HEK293T (cell line): ENCODE measurements at regions not wholly inside any gene's neighbourhood (a gene's known extent, or its start where the extent isn't known, plus 50 kb on each side); places are given as distances from the start of the nearest gene placed in this dataset.

Experiments
- CTCF ChIA-PET: fragments of 350-600 bp; formaldehyde crosslinking; extraction: SDS; loops from one replicate; lab custom pipeline; 2021; ENCODE audit warnings: antibody characterized with exemption, inconsistent platforms; lab: Yijun Ruan, JAX
- POLR2A ChIA-PET: fragments of 350-600 bp; formaldehyde crosslinking; extraction: SDS; loops from one replicate; lab custom pipeline; 2020; ENCODE audit warnings: antibody characterized with exemption, inconsistent platforms; lab: Yijun Ruan, JAX
- DNase-seq: peaks from one replicate; pipeline ENCODE4 v3.0.0; 2012; ENCODE audit warnings: mixed read lengths; ENCODE audit errors: extremely low spot score
- ARNT ChIP-seq: fragments of 450-650 bp; IDR thresholded peaks from 2 replicates; pipeline ENCODE4 v1.6.1; 2017; ENCODE audit warnings: mild to moderate bottlenecking
- BHLHE40 ChIP-seq: fragments of 450-650 bp; IDR thresholded peaks from 2 replicates; pipeline ENCODE4 v1.6.1; 2016; ENCODE audit warnings: mild to moderate bottlenecking, moderate library complexity, borderline replicate concordance
- CTBP1 ChIP-seq: fragments of 450-650 bp; IDR thresholded peaks from 2 replicates; pipeline ENCODE4 v1.6.1; 2016; ENCODE audit warnings: borderline replicate concordance
- ELF4 ChIP-seq: fragments of 450-650 bp; IDR thresholded peaks from 2 replicates; pipeline ENCODE4 v1.6.1; 2017; ENCODE audit warnings: antibody characterized with exemption
- FOXA1 ChIP-seq: fragments of 450-650 bp; IDR thresholded peaks from 2 replicates; pipeline ENCODE4 v1.6.1; 2016; ENCODE audit warnings: mild to moderate bottlenecking
- FOXK2 ChIP-seq: fragments of 450-650 bp; IDR thresholded peaks from 2 replicates; pipeline ENCODE4 v1.6.1; 2016; ENCODE audit warnings: mild to moderate bottlenecking
- FOXM1 ChIP-seq: fragments of 450-650 bp; IDR thresholded peaks from 2 replicates; pipeline ENCODE4 v1.6.1; 2017; ENCODE audit warnings: mild to moderate bottlenecking, borderline replicate concordance
- HDGF ChIP-seq: fragments of 450-650 bp; IDR thresholded peaks from 2 replicates; pipeline ENCODE4 v1.6.1; 2017; ENCODE audit warnings: antibody characterized with exemption, borderline replicate concordance
- L3MBTL2 ChIP-seq: fragments of 450-650 bp; conservative IDR thresholded peaks from 2 replicates; pipeline ENCODE4 v1.6.1; 2016; ENCODE audit warnings: mild to moderate bottlenecking
- LEF1 ChIP-seq: fragments of 450-650 bp; IDR thresholded peaks from 2 replicates; pipeline ENCODE4 v1.6.1; 2017; ENCODE audit warnings: mild to moderate bottlenecking, borderline replicate concordance
- NFRKB ChIP-seq: fragments of 450-650 bp; IDR thresholded peaks from 2 replicates; pipeline ENCODE4 v1.6.1; 2016; ENCODE audit warnings: mild to moderate bottlenecking, moderate library complexity
- SP1 ChIP-seq: fragments of 450-650 bp; IDR thresholded peaks from 2 replicates; pipeline ENCODE4 v1.6.1; 2017
- SUZ12 ChIP-seq: fragments of 450-650 bp; IDR thresholded peaks from 2 replicates; pipeline ENCODE4 v1.6.1; 2016; ENCODE audit warnings: mild to moderate bottlenecking
- TARDBP ChIP-seq: fragments of 450-650 bp; IDR thresholded peaks from 2 replicates; pipeline ENCODE4 v1.6.1; 2016
- ZNF384 ChIP-seq: fragments of 450-650 bp; IDR thresholded peaks from 2 replicates; pipeline ENCODE4 v1.6.1; 2016
- TF ChIP-seq, protein P1 (sequence below): fragments of 450-650 bp; IDR thresholded peaks from 2 replicates; pipeline ENCODE4 v1.6.1; 2016

DNA sequence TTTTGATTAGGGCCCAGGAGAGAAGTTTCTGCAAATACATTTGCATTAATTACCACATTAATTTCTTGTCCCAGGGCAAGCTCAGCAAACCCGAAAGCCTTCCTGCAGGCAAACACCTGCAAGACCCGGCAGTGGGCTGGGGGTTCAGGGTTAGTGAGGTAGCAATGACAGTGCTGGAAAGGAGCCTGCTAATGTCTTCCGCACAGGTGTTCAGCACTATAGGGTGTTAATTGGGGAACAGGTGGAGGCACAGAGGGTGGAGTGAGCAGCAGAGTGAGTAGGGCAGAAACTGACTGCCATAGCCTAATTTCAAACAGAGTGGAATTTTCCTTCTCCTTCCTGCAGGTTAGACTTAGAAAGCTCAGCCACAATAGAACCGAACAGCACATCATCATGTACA, 50.9 kb upstream of the UBASH3B start:
- no peak for DNase-seq
- POLR2A ChIA-PET: no interaction called here
- CTCF ChIA-PET: no interaction called here
- TF ChIP-seq L3MBTL2: no peak
- TF ChIP-seq BHLHE40: no peak
- TF ChIP-seq ARNT: no peak
- TF ChIP-seq ELF4: no peak

DNA sequence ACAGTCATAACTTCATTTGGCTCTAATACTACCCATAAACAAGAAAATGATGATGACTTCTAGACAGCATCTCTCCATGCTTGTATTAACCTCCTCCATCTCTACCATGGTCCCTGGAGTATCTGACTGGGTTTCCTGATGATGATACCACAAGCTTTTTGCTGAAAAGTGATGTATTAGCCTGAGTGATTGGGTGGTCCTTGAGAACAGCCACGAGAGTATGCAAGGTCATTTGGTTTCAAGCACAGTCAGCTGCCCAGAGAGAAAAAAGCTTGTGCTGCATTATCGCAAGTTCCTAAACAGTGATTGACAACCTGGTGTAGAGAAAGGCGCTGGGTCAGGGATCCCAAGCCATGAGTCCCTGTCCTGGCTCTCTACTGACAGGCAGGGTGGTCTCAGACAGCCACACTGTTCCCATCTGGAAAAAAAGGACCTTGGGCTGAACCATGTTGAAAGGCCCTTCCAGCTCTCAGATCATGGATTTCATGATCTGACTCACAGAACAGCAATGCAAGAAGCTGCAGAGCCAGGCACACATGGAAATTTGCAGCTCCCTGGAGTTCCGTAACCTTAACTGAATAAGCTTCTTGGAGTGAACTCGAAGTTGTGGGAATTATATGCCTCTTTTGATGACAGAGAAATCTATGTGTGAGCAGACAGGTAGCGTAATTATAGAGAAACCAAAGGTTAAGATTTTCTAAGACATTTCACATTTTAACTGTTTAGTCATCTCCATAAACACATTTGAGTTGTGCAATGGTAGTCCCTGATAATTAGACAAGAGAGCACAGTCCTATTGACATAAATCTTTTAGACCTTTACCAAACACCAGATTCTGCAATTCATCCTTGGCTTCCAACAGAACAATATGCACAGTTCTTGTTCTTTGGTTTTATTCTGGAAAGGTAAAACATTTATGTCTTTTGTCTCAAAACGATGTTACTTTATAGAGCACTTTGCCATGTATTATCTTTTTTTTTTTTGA, 54.1 kb upstream of the UBASH3B start:
- POLR2A ChIA-PET: no interaction called here
- no peak for DNase-seq
- CTCF ChIA-PET: no interaction called here
- no peak for TF ChIP-seq FOXM1
- no peak for TF ChIP-seq L3MBTL2
- no peak for TF ChIP-seq ARNT
- no peak for TF ChIP-seq ELF4
- no peak for TF ChIP-seq FOXK2
- TF ChIP-seq BHLHE40: no peak
- TF ChIP-seq HDGF: no peak

DNA sequence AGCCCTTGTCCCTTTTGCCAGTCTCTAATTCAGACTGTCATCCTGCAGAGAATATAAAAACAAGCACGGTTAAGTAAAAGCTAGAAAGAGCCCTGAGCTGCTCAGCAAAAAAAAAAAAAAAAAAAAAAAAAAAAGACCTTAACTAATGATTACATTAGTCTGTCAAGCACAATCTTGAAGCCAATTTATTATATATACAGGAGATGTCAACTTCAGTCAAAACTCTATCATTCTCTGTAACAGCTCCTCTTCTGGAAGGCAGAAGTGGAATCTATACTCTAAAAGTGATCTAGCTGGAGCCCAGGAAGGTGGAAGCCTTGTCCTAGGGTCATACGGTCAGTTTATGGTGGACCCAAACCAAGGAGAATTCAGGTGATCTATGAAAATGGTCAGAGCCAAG, 55.2 kb upstream of the UBASH3B start:
- no peak for DNase-seq
- ChIA-PET CTCF (no interaction called here), POLR2A (no interaction called here)
- no peak for TF ChIP-seq LEF1
- TF ChIP-seq ELF4: no peak
- no peak for TF ChIP-seq L3MBTL2
- no peak for TF ChIP-seq FOXM1

DNA sequence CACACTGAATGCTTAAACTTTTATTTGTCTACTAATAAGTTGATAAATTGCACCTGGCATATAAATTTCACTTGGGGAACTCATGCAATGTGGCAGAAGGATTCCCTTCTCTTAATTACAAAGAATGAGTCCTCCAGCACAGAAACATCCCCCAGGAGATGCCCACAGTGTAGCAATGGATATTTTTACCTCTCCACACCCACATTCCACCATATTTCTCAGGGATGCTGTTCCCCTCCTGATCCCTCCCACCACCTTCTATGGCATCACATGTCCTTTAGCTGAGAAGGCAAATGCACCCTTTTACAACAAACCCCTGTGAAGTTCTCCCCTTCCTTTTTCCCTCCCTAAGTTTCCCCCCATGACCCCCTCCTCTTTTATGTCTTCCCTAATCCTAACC, 56.1 kb upstream of the UBASH3B start:
- ChIA-PET CTCF (no interaction called here), POLR2A (no interaction called here)
- TF ChIP-seq ZNF384 (no peak), SP1 (no peak), TARDBP (no peak), FOXK2 (no peak), NFRKB (no peak), FOXA1 (no peak), L3MBTL2 (no peak), BHLHE40 (no peak), HDGF (no peak)
- no peak for DNase-seq

DNA sequence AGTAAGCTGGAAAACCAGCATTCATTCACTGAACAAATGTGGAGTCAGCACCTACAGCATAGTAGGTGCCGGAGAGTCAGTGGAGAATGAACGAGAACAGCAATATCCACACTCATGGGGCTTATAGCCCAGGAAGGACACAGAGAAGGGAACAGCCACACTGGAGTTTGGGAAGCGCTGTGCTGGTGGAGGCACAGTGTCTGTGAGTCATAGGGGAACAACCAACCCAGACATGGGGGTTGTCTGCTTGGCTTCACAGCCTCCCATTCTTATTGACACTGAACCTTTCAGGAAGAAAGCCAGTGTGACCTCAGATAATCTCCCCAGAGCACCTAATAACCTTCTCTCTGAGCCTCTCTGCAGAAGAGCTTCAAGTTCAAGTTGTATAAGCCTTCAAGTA, 56.6 kb upstream of the UBASH3B start:
- POLR2A ChIA-PET: no interaction called here
- TF ChIP-seq FOXK2 (no peak), ARNT (no peak), SP1 (no peak), CTBP1 (no peak), BHLHE40 (no peak), LEF1 (no peak)
- DNase-seq: no peak
- CTCF ChIA-PET: no interaction called here

DNA sequence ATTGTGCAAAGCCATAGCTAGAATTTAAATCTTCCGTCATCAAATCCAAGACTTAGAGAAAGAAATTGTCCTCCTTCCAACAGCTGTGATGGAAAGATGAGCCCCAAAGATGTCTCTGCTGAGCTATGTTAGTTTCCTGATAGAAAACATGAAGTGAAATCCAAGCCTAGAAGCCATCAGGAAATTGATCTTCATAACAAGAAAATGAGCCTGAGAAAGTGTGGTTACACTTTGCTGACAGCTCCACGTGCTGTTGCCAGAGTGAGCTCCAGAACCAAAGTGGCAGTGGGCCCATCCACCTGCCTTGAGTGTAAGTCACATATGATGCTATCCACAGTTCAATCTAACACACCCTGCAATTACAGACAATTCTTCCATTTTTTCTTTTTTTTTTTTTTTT, 58.0 kb upstream of the UBASH3B start:
- no peak for DNase-seq
- ChIA-PET POLR2A (no interaction called here), CTCF (interaction anchor here (0.6 kb wide), 1 partner anchor 9 kb away, joined by 3 read pairs; no protein-coding TSS in a partner anchor)
- no peak for TF ChIP-seq BHLHE40
- TF ChIP-seq CTBP1: no peak
- TF ChIP-seq, protein P1, sequence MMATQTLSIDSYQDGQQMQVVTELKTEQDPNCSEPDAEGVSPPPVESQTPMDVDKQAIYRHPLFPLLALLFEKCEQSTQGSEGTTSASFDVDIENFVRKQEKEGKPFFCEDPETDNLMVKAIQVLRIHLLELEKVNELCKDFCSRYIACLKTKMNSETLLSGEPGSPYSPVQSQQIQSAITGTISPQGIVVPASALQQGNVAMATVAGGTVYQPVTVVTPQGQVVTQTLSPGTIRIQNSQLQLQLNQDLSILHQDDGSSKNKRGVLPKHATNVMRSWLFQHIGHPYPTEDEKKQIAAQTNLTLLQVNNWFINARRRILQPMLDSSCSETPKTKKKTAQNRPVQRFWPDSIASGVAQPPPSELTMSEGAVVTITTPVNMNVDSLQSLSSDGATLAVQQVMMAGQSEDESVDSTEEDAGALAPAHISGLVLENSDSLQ: no peak
- TF ChIP-seq NFRKB: no peak
- TF ChIP-seq ZNF384: no peak
- TF ChIP-seq TARDBP: no peak
- no peak for TF ChIP-seq ARNT
- TF ChIP-seq FOXK2: no peak
- no peak for TF ChIP-seq HDGF
- no peak for TF ChIP-seq FOXM1
- TF ChIP-seq L3MBTL2: no peak
- TF ChIP-seq SUZ12: no peak
- TF ChIP-seq LEF1: no peak
- no peak for TF ChIP-seq FOXA1
- no peak for TF ChIP-seq ELF4
- no peak for TF ChIP-seq SP1

DNA sequence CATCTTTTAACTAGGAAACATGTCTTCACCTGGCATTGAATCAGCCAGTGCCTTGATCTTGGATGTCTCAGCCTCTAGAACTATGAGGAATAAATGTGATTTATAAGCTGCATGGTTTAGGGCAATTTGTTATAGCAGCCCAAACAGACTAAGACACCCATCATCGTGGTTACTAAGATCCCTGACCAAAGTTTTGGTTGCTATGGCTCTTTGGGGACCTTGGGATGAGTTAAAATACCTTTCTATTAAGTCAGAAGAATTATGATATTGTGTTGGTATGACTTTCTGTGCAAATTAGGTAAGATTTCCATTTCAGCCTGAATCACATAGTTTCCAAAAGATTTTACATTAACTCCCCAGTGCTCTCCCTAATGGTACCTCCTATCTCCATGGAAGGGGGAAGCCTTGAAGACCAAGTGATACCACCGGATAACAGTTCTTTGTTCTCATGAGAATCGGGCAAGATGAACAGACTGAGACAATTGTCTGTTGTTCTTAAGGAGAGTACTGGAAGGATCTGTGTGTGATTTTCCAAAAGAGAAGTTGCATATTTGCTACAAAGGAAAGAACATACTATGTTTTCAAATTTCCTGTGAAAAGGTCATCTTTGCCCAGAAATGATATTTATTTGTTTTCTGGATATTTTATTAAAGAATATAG, 60.4 kb upstream of the UBASH3B start:
- CTCF ChIA-PET: no interaction called here
- POLR2A ChIA-PET: no interaction called here
- no peak for TF ChIP-seq FOXA1
- TF ChIP-seq SUZ12: no peak
- no peak for TF ChIP-seq ARNT
- TF ChIP-seq LEF1: no peak
- DNase-seq: no peak
